SK-N-SH (cell line): ENCODE measurements at regions not wholly inside any gene's neighbourhood (a gene's known extent, or its start where the extent isn't known, plus 50 kb on each side); places are given as distances from the start of the nearest gene placed in this dataset.

ENCODE experiments used
- CTCF ChIA-PET: fragments of 300-600, 350-600 bp; formaldehyde crosslinking; extraction: SDS; loops from one replicate; lab custom pipeline; 2021; lab: Yijun Ruan, JAX
- POLR2A ChIA-PET: fragments of 350-600 bp; sonication (Branson Sonifier 250); formaldehyde crosslinking; extraction: SDS; loops from one replicate; lab custom pipeline; 2020; ENCODE audit warnings: antibody characterized with exemption, inconsistent platforms; lab: Yijun Ruan, JAX
- DNase-seq: peaks from one replicate; pipeline ENCODE4 v3.0.0; 2012
- H2AFZ ChIP-seq: fragments of 200-600 bp; sonication (generic); 2 replicates; pipeline ENCODE4 v1.8.1; 2016; ENCODE audit warnings: antibody characterized with exemption, mild to moderate bottlenecking, low read depth
- H3F3A ChIP-seq: fragments of 200-600 bp; sonication (generic); replicated peaks from 2 replicates; pipeline ENCODE3; 2016; ENCODE audit warnings: antibody characterized with exemption, mild to moderate bottlenecking; ENCODE audit not compliant: insufficient read depth
- H3K27ac ChIP-seq, 2 experiments: fragments of 200-500 bp in 1 of 2; fragments of 200-600 bp in 1 of 2; sonication (Bioruptor generic) in 1 of 2; sonication (generic), shearing (Covaris generic) in 1 of 2; 2 replicates each; pipeline versions ENCODE4 v1.5.1 to v1.6.1; 2014 to 2016; ENCODE audit warnings: low read depth in 2 of 2, inconsistent platforms in 1 of 2, low read length in 1 of 2, mild to moderate bottlenecking in 1 of 2, mixed read lengths in 1 of 2
- H3K27me3 ChIP-seq: fragments of 200-600 bp; sonication (generic), shearing (Covaris generic); 2 replicates; pipeline ENCODE4 v1.6.1; 2016; ENCODE audit warnings: mixed run types; ENCODE audit not compliant: insufficient read depth
- H3K36me3 ChIP-seq, 2 experiments: fragments of 200-500 bp in 1 of 2; fragments of 200-600 bp in 1 of 2; sonication (Bioruptor generic) in 1 of 2; sonication (generic) in 1 of 2; replicated peaks in 1 of 2; 2 replicates each; pipeline versions ENCODE3 to v1.5.1; 2014 to 2016; ENCODE audit warnings: low read length in 1 of 2, mild to moderate bottlenecking in 1 of 2; ENCODE audit not compliant: insufficient read depth in 2 of 2, control insufficient read depth in 1 of 2
- H3K4me1 ChIP-seq, 2 experiments: fragments of 200-500 bp in 1 of 2; fragments of 200-600 bp in 1 of 2; sonication (Bioruptor generic) in 1 of 2; sonication (generic), shearing (Covaris generic) in 1 of 2; 2 replicates each; pipeline versions ENCODE4 v1.5.1 to v1.6.1; 2014 to 2016; ENCODE audit warnings: low read depth in 1 of 2, low read length in 1 of 2, mixed run types in 1 of 2; ENCODE audit not compliant: insufficient read depth in 2 of 2, control insufficient read depth in 1 of 2
- H3K4me2 ChIP-seq: fragments of 200-600 bp; sonication (generic), shearing (Covaris generic); 2 replicates; pipeline ENCODE4 v1.6.1; 2017; ENCODE audit warnings: mixed run types
- H3K4me3 ChIP-seq, 2 experiments: fragments of 200-500 bp in 1 of 2; fragments of 200-600 bp in 1 of 2; sonication (Bioruptor generic) in 1 of 2; sonication (generic), shearing (Covaris generic) in 1 of 2; 2 replicates each; pipeline versions ENCODE4 v1.5.1 to v1.8.1; 2014 to 2016; ENCODE audit warnings: low read depth in 2 of 2, inconsistent platforms in 1 of 2, low read length in 1 of 2, mild to moderate bottlenecking in 1 of 2, mixed read lengths in 1 of 2, moderate library complexity in 1 of 2
- H3K79me2 ChIP-seq: fragments of 200-600 bp; sonication (generic); 2 replicates; pipeline ENCODE4 v1.8.1; 2017; ENCODE audit warnings: mild to moderate bottlenecking; ENCODE audit not compliant: insufficient read depth
- H3K9ac ChIP-seq: fragments of 200-600 bp; sonication (generic); 2 replicates; pipeline ENCODE4 v1.6.1; 2017; ENCODE audit warnings: mixed run types
- H3K9me2 ChIP-seq: fragments of 200-600 bp; sonication (generic); 2 replicates; pipeline ENCODE4 v1.6.1; 2017; ENCODE audit warnings: mixed run types
- H3K9me3 ChIP-seq: fragments of 200-600 bp; sonication (generic); 2 replicates; pipeline ENCODE4 v1.6.1; 2017; ENCODE audit warnings: mixed run types, mild to moderate bottlenecking, moderate library complexity
- H4K20me1 ChIP-seq: fragments of 200-600 bp; sonication (generic); 2 replicates; pipeline ENCODE4 v1.6.1; 2017; ENCODE audit warnings: mild to moderate bottlenecking, mixed run types; ENCODE audit not compliant: insufficient read depth
- ELF1 ChIP-seq: IDR thresholded peaks from 2 replicates; pipeline ENCODE4 v1.4.0; 2012
- EZH2phosphoT487 ChIP-seq: fragments of 200-600 bp; sonication (generic); IDR thresholded peaks from 2 replicates; pipeline ENCODE4 v1.6.1; 2017; ENCODE audit warnings: low read depth, mixed run types, mild to moderate bottlenecking, antibody characterized with exemption, moderate library complexity, borderline replicate concordance
- FOSL2 ChIP-seq: IDR thresholded peaks from 2 replicates; pipeline ENCODE4 v1.4.0; 2012; ENCODE audit warnings: low read depth, mild to moderate bottlenecking, moderate library complexity, borderline replicate concordance
- FOXM1 ChIP-seq: IDR thresholded peaks from 2 replicates; pipeline ENCODE4 v1.4.0; 2012; ENCODE audit warnings: low read depth, mild to moderate bottlenecking
- GABPA ChIP-seq: IDR thresholded peaks from 2 replicates; pipeline ENCODE4 v1.4.0; 2012; ENCODE audit warnings: low read depth, mild to moderate bottlenecking
- MXI1 ChIP-seq: IDR thresholded peaks from 2 replicates; pipeline ENCODE4 v1.6.1; 2012; ENCODE audit warnings: mild to moderate bottlenecking, low read depth, low read length, improper control_type of control experiment
- NRF1 ChIP-seq: IDR thresholded peaks from 2 replicates; pipeline ENCODE4 v1.6.1; 2012; ENCODE audit warnings: low read depth, mild to moderate bottlenecking, low read length
- POLR2AphosphoS5 ChIP-seq: IDR thresholded peaks from 2 replicates; pipeline ENCODE4 v1.6.1; 2012; ENCODE audit warnings: low read depth, low read length
- RCOR1 ChIP-seq: fragments of 150-350 bp; IDR thresholded peaks from 2 replicates; pipeline ENCODE4 v1.6.1; 2017; ENCODE audit warnings: antibody characterized with exemption, low read length
- RXRA ChIP-seq: IDR thresholded peaks from 2 replicates; pipeline ENCODE4 v1.4.0; 2012; ENCODE audit warnings: low read depth, mild to moderate bottlenecking, borderline replicate concordance
- SIN3A ChIP-seq: IDR thresholded peaks from 2 replicates; pipeline ENCODE4 v1.6.1; 2012; ENCODE audit warnings: low read depth, mild to moderate bottlenecking, low read length, moderate library complexity, borderline replicate concordance
- TAF1 ChIP-seq: IDR thresholded peaks from 2 replicates; pipeline ENCODE4 v1.6.1; 2012; ENCODE audit warnings: low read depth, mild to moderate bottlenecking, low read length, moderate library complexity, borderline replicate concordance
- TCF12 ChIP-seq: IDR thresholded peaks from 2 replicates; pipeline ENCODE4 v1.4.0; 2012
- TEAD4 ChIP-seq: IDR thresholded peaks from 2 replicates; pipeline ENCODE4 v1.4.0; 2012; ENCODE audit warnings: mild to moderate bottlenecking, borderline replicate concordance; ENCODE audit not compliant: insufficient read depth
- YY1 ChIP-seq: IDR thresholded peaks from 2 replicates; pipeline ENCODE4 v1.4.0; 2012; ENCODE audit warnings: low read depth, mild to moderate bottlenecking
- WGBS: methylation state at CpG from one replicate; pipeline ENCODE4 v1.1.6; 2017; ENCODE audit warnings: low lambda C conversion rate; 5-methylcytosine and 5-hydroxymethylcytosine counted together
- TF ChIP-seq, protein P1 (sequence below): IDR thresholded peaks from 2 replicates; pipeline ENCODE4 v1.4.0; 2012; ENCODE audit warnings: low read depth
- TF ChIP-seq, protein P2 (sequence below): IDR thresholded peaks from 2 replicates; pipeline ENCODE4 v1.6.1; 2012; ENCODE audit warnings: mild to moderate bottlenecking, low read depth, low read length, moderate library complexity
- TF ChIP-seq, protein P3 (sequence below): fragments of 200-600 bp; sonication (generic); IDR thresholded peaks from 2 replicates; pipeline ENCODE4 v1.6.1; 2017; ENCODE audit warnings: antibody characterized with exemption, mild to moderate bottlenecking, moderate library complexity
- TF ChIP-seq, protein P4 (sequence below): IDR thresholded peaks from 2 replicates; pipeline ENCODE4 v1.4.0; 2012; ENCODE audit warnings: low read depth, borderline replicate concordance

DNA sequence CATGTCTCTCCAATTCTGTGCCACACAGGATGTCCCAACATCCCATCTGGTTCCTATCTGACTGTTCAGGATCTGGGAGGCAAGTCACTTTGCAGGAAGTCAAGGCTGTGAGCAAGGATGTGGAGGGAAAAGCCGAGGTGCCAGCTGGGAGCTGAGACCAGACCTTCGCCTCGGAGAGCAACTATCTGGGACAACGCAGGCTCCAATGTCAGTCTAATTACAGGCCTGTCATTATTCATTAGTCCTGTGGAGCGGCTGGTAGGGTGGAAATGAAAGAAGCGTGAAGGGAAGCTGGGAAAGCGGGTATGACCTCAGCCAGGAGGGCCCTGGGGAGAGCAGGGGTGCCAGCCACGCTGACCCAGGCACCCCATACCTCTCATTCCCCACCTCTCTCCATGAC is 147.3 kb downstream of the UNC5CL start:
- Histone ChIP-seq H3K36me3 (no peaks in the 10 kb centered on the region), H3K4me2 (no peak overlapping the region), H3K9ac (no peak overlapping the region), H3K9me2 (no peaks in the 10 kb centered on the region), H3K4me1 (peaks cover 0 to 27% of the 10 kb centered on the region in 2 experiments; a peak in 2 of 4 replicates), H2AFZ (no peak overlapping the region), H3K27me3 (no peaks in the 10 kb centered on the region; the same call in 1 of the 2 replicates), H3K9me3 (no peaks in the 10 kb centered on the region), H3K79me2 (no peaks in the 10 kb centered on the region), H4K20me1 (no peaks in the 10 kb centered on the region), H3K27ac (no peak overlapping the region), H3F3A (no peaks in the 10 kb centered on the region), H3K4me3 (no peak overlapping the region)
- ChIA-PET POLR2A (no interaction called here), CTCF (interaction anchor here (1.1 kb wide), 1 partner anchor 456 kb away, joined by 3 read pairs; no protein-coding TSS in a partner anchor)
- WGBS, result 38% methylated on average over 8 of the region's 8 CpGs
- TF ChIP-seq YY1, result no peak
- TF ChIP-seq FOXM1, result no peak
- TF ChIP-seq SIN3A, result no peak
- TF ChIP-seq RCOR1, result no peak
- TF ChIP-seq TEAD4, result no peak
- no peak for TF ChIP-seq ELF1
- TF ChIP-seq POLR2AphosphoS5, result no peak
- TF ChIP-seq, protein P1, sequence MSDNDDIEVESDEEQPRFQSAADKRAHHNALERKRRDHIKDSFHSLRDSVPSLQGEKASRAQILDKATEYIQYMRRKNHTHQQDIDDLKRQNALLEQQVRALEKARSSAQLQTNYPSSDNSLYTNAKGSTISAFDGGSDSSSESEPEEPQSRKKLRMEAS, result no peak
- no peak for TF ChIP-seq EZH2phosphoT487
- TF ChIP-seq, protein P2, sequence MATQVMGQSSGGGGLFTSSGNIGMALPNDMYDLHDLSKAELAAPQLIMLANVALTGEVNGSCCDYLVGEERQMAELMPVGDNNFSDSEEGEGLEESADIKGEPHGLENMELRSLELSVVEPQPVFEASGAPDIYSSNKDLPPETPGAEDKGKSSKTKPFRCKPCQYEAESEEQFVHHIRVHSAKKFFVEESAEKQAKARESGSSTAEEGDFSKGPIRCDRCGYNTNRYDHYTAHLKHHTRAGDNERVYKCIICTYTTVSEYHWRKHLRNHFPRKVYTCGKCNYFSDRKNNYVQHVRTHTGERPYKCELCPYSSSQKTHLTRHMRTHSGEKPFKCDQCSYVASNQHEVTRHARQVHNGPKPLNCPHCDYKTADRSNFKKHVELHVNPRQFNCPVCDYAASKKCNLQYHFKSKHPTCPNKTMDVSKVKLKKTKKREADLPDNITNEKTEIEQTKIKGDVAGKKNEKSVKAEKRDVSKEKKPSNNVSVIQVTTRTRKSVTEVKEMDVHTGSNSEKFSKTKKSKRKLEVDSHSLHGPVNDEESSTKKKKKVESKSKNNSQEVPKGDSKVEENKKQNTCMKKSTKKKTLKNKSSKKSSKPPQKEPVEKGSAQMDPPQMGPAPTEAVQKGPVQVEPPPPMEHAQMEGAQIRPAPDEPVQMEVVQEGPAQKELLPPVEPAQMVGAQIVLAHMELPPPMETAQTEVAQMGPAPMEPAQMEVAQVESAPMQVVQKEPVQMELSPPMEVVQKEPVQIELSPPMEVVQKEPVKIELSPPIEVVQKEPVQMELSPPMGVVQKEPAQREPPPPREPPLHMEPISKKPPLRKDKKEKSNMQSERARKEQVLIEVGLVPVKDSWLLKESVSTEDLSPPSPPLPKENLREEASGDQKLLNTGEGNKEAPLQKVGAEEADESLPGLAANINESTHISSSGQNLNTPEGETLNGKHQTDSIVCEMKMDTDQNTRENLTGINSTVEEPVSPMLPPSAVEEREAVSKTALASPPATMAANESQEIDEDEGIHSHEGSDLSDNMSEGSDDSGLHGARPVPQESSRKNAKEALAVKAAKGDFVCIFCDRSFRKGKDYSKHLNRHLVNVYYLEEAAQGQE, result no peak
- no peak for TF ChIP-seq GABPA
- TF ChIP-seq NRF1, result no peak
- TF ChIP-seq, protein P3, sequence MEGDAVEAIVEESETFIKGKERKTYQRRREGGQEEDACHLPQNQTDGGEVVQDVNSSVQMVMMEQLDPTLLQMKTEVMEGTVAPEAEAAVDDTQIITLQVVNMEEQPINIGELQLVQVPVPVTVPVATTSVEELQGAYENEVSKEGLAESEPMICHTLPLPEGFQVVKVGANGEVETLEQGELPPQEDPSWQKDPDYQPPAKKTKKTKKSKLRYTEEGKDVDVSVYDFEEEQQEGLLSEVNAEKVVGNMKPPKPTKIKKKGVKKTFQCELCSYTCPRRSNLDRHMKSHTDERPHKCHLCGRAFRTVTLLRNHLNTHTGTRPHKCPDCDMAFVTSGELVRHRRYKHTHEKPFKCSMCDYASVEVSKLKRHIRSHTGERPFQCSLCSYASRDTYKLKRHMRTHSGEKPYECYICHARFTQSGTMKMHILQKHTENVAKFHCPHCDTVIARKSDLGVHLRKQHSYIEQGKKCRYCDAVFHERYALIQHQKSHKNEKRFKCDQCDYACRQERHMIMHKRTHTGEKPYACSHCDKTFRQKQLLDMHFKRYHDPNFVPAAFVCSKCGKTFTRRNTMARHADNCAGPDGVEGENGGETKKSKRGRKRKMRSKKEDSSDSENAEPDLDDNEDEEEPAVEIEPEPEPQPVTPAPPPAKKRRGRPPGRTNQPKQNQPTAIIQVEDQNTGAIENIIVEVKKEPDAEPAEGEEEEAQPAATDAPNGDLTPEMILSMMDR, result no peak
- no peak for TF ChIP-seq TCF12
- TF ChIP-seq, protein P4, sequence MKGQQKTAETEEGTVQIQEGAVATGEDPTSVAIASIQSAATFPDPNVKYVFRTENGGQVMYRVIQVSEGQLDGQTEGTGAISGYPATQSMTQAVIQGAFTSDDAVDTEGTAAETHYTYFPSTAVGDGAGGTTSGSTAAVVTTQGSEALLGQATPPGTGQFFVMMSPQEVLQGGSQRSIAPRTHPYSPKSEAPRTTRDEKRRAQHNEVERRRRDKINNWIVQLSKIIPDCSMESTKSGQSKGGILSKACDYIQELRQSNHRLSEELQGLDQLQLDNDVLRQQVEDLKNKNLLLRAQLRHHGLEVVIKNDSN, result no peak
- no peak for TF ChIP-seq FOSL2
- no peak for TF ChIP-seq MXI1
- no peak for TF ChIP-seq TAF1
- TF ChIP-seq RXRA, result no peak
- DNase-seq, result no peak
